ENCODE measurements at regions not wholly inside any gene's neighbourhood (a gene's known extent, or its start where the extent isn't known, plus 50 kb on each side); places are given as distances from the start of the nearest gene placed in this dataset.

- no peak for DNase-seq (ENCODE audit: low spot score)
- in situ Hi-C loops (cut with HindIII; ENCODE audit: low sequenced_read_pairs) = no loop called here
These were observed 132.6 kb upstream of the COL8A1 start for GRCh38 chr3:99505646-99506269.

- in situ Hi-C loops (cut with HindIII; ENCODE audit: low sequenced_read_pairs) = no loop called here
These were observed 133.2 kb upstream of the COL8A1 start for GRCh38 chr3:99505200-99505599.

GRCh38 chr3:99504258-99504657, 134.1 kb upstream of the COL8A1 start:
- no peak for DNase-seq (ENCODE audit: low spot score)
- in situ Hi-C loops (cut with HindIII; ENCODE audit: low sequenced_read_pairs) = no loop called here

More at GRCh38 chr3:99505200-99505599, 133.2 kb upstream of the COL8A1 start:
- no peak for DNase-seq (ENCODE audit: low spot score)

GRCh38 chr3:99503350-99503749, 135.0 kb upstream of the COL8A1 start:
- DNase-seq (ENCODE audit: low spot score) = no peak
- in situ Hi-C loops (cut with HindIII; ENCODE audit: low sequenced_read_pairs) = no loop called here

GRCh38 chr3:99502871-99503270, 135.5 kb upstream of the COL8A1 start:
- in situ Hi-C loops (cut with HindIII; ENCODE audit: low sequenced_read_pairs) = no loop called here
- no peak for DNase-seq (ENCODE audit: low spot score)

- in situ Hi-C loops (cut with HindIII; ENCODE audit: low sequenced_read_pairs) = no loop called here
- DNase-seq (ENCODE audit: low spot score) = no peak
These were observed 137.9 kb upstream of the COL8A1 start for GRCh38 chr3:99500485-99500884.

- peak; percentile 3 for DNase-seq (ENCODE audit: low spot score)
- in situ Hi-C loops (cut with HindIII; ENCODE audit: low sequenced_read_pairs) = no loop called here
These were observed 138.9 kb upstream of the COL8A1 start for GRCh38 chr3:99499235-99500158.

- in situ Hi-C loops (cut with HindIII; ENCODE audit: low sequenced_read_pairs) = no loop called here
- DNase-seq (ENCODE audit: low spot score) = no peak
These were observed 139.7 kb upstream of the COL8A1 start for GRCh38 chr3:99498550-99499234.

- no peak for DNase-seq (ENCODE audit: low spot score)
- in situ Hi-C loops (cut with HindIII; ENCODE audit: low sequenced_read_pairs) = no loop called here
These were observed 150.5 kb upstream of the COL8A1 start for GRCh38 chr3:99487894-99488293.

- in situ Hi-C loops (cut with HindIII; ENCODE audit: low sequenced_read_pairs) = no loop called here
- no peak for DNase-seq (ENCODE audit: low spot score)
These were observed 153.1 kb upstream of the COL8A1 start for GRCh38 chr3:99485286-99485685.

GRCh38 chr3:99484871-99485270, 153.5 kb upstream of the COL8A1 start:
- in situ Hi-C loops (cut with HindIII; ENCODE audit: low sequenced_read_pairs) = no loop called here
- DNase-seq (ENCODE audit: low spot score) = no peak

- in situ Hi-C loops (cut with HindIII; ENCODE audit: low sequenced_read_pairs) = no loop called here
- no peak for DNase-seq (ENCODE audit: low spot score)
These were observed 154.6 kb upstream of the COL8A1 start for GRCh38 chr3:99483841-99484240.

GRCh38 chr3:99482191-99482590, 156.2 kb upstream of the COL8A1 start:
- DNase-seq (ENCODE audit: low spot score) = no peak

GRCh38 chr3:99481561-99481960, 156.8 kb upstream of the COL8A1 start:
- in situ Hi-C loops (cut with HindIII; ENCODE audit: low sequenced_read_pairs) = no loop called here
- no peak for DNase-seq (ENCODE audit: low spot score)

More at GRCh38 chr3:99482191-99482590, 156.2 kb upstream of the COL8A1 start:
- in situ Hi-C loops (cut with HindIII; ENCODE audit: low sequenced_read_pairs) = no loop called here

- in situ Hi-C loops (cut with HindIII; ENCODE audit: low sequenced_read_pairs) = no loop called here
These were observed 158.6 kb upstream of the COL8A1 start for GRCh38 chr3:99479768-99480167.

GRCh38 chr3:99477650-99478049, 160.7 kb upstream of the COL8A1 start:
- DNase-seq (ENCODE audit: low spot score) = no peak
- in situ Hi-C loops (cut with HindIII; ENCODE audit: low sequenced_read_pairs) = no loop called here

More at GRCh38 chr3:99479768-99480167, 158.6 kb upstream of the COL8A1 start:
- no peak for DNase-seq (ENCODE audit: low spot score)

GRCh38 chr3:99475229-99475628, 163.2 kb upstream of the COL8A1 start:
- in situ Hi-C loops (cut with HindIII; ENCODE audit: low sequenced_read_pairs) = no loop called here
- no peak for DNase-seq (ENCODE audit: low spot score)

GRCh38 chr3:99474776-99475175, 163.6 kb upstream of the COL8A1 start:
- DNase-seq (ENCODE audit: low spot score) = no peak
- in situ Hi-C loops (cut with HindIII; ENCODE audit: low sequenced_read_pairs) = no loop called here

GRCh38 chr3:99473321-99473751, 165.1 kb upstream of the COL8A1 start:
- in situ Hi-C loops (cut with HindIII; ENCODE audit: low sequenced_read_pairs) = no loop called here
- DNase-seq (ENCODE audit: low spot score) = no peak

- in situ Hi-C loops (cut with HindIII; ENCODE audit: low sequenced_read_pairs) = no loop called here
- DNase-seq (ENCODE audit: low spot score) = no peak
These were observed 166.0 kb upstream of the COL8A1 start for GRCh38 chr3:99472385-99472784.

All from G401 (cell line).